Activated effector memory CD4-positive, alpha-beta T cell treated with anti-CD3 and anti-CD28 coated beads, Interleukin-2, amount 50 U/mL, for 16 hours (primary cell): ENCODE measurements at regions not wholly inside any gene's neighbourhood (a gene's known extent, or its start where the extent isn't known, plus 50 kb on each side); places are given as distances from the start of the nearest gene placed in this dataset.
"Not testable (repeated sequence)": the region's sequence is repeated elsewhere in the genome, so short reads cannot be mapped to it uniquely, and the experiment has no call there.

ENCODE experiments used
- DNase-seq: peaks from one replicate; pipeline ENCODE4 v3.0.0-alpha.2; 2020

DNA sequence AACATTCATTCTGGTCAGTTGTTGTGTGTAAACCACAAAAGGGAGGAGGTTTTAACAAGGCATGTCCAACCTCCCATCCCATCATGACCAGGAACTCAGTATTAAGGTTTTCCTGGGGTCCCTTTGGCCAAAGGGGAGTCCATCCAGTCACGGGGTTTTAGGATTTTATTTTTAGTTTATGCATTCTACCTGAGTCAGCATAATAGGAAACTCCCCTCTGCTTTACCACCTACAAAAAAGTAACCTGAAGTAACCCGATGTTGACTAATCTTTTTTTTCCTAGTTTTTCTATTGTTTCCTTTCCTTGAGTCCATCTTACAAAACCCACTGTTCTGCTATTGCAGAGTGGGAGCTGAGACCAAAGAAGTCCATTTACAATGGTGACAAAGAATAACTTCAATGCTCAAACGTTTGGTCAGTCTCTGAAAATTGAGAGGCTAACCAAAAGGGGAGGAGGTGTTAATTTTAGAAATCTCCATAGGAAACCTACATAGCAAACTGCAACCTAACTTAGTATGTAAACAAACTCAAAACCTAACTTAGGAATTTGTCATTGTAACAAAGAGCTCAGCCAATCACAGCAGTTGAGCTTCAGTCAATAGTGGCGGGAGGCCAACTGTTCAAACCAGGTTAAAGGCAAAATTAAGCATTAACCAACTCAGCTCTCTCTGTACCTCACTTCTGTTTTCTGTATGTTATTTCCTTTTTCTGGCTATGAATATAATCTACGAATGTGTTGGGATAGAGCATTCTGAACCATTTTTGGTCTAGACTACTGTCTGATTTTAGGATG, 1954.1 kb downstream of the PCDH9 start:
- no peak for DNase-seq

DNA sequence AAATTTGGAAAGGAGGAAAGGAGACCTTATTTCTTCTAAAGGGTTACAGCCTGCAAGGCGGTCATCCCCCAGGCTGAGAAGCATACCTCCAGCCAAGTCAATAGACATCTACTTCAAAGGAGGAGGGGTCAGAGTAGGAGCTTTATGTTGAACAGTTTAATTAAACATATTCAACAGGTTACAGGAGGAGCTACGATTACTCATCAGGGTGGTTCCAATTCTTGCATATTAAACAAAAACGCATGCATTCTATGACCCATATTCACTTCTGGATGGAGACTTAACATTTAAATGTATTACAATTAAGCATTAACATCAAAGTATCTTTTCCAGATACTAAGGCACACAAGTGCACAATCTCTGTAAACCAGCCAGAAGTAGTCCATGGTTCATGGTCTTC, 1955.0 kb downstream of the PCDH9 start:
- no peak for DNase-seq

- not testable (repeated sequence) for DNase-seq
These were observed 1956.2 kb downstream of the PCDH9 start for GRCh38 chr13:65273811-65274420.

GRCh38 chr13:65268009-65268408, 1962.1 kb downstream of the PCDH9 start:
- no peak for DNase-seq

DNA sequence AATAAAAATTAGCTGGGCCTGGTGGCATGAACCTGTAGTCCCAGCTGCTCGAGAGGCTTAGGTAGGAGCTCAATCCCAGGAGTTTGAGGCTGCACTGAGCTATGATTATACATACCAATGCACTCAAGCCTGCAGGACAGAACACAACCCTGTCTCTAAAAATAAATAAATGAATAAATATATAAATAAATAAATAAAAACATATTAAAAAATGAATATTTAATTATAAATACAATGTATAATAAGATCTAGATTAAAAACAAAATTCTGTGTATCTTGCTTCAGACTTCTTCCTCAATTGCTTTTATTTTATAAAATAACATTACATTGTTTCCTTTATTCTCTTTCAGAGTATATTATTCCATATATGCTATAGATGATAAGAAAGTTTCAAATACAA, 1964.1 kb downstream of the PCDH9 start:
- DNase-seq = no peak

DNA sequence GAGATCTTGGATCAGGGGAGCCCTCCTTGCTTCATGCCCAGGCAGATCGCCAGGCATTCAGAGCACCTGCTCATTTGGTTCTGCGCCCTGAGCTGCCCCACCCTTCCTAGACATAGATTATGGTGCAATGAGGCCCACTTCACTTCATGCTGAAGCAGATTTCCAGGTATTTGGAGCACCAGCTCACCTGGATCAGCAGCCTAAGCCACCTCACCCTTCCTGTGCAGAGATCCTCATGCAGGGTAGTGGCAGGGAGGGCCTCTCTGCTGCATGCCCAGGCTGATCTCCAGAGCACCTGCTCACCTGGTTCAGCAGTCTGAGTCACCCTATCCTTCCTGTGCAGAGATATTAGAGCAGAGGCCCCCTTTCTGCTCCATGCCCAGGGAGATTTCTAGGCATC, 1966.1 kb downstream of the PCDH9 start:
- no peak for DNase-seq

DNA sequence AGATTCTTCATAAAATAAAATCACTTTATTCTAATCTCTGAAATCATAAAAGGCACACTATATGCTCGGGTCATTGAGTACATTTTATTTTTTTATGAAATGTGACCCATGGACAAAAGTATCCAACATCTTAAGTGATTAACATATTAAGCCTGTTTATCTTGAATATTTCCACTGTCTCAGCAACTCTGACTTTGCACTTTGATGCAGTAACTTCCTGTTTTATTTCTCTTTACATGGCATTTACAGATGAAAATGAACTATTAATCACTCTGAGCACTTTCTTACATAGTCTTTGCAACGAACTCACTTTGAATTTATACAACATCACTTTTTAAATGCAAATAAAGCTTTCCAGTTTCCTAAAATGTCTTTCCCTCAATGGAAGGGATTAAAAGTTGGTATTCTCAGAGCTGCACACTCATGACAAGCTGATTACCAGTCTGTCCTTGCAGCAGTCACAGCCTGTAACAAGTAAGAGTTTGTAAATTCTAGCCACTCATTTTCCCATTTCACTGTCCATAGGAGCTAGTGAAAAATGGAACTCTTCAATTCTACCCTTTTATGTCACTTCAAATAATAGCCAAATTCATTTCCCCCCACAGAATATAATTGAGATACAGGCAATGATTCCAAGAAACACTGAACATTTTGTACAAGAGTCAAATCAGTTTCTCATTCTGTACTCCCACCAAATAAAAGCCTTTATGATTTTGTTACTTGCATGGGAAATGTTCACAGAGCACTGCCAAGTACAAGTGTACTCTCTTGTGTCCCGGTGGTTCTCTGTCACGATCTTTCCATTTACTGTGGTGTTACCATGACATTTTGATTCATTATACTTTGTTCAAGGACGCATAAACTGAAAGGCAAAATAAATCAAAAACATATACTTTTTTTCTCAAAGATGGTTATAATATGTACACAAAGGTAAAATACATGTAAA, 1968.9 kb downstream of the PCDH9 start:
- DNase-seq = no peak

DNA sequence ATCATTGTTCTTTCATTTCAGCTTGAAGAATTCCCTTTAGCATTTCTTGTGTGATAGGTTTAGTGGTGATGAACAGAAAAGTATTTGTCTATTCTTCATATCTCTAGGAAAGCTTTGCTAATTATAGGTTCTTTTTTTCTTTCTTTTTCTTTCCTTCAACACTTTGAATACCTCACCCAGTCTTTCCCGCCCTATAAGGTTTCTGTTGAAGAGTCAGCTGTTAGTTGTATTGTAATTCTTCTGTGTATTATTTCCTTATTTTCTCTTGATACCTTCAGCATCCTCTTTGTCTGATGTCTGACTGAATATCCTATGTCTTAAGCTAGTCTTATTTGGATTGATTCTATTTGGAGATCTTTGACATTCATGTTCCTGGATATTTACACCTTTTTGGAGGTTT, 1989.4 kb downstream of the PCDH9 start:
- no peak for DNase-seq

- DNase-seq = no peak
These were observed 1993.2 kb downstream of the PCDH9 start for GRCh38 chr13:65236841-65237418.

GRCh38 chr13:65217471-65217995, 2012.6 kb downstream of the PCDH9 start:
- no peak for DNase-seq

GRCh38 chr13:65202845-65203244, 2027.3 kb downstream of the PCDH9 start:
- DNase-seq = not testable (repeated sequence)

GRCh38 chr13:65188721-65189120, 2041.4 kb downstream of the PCDH9 start:
- DNase-seq = no peak

GRCh38 chr13:65168026-65168425, 2062.1 kb downstream of the PCDH9 start:
- no peak for DNase-seq

DNA sequence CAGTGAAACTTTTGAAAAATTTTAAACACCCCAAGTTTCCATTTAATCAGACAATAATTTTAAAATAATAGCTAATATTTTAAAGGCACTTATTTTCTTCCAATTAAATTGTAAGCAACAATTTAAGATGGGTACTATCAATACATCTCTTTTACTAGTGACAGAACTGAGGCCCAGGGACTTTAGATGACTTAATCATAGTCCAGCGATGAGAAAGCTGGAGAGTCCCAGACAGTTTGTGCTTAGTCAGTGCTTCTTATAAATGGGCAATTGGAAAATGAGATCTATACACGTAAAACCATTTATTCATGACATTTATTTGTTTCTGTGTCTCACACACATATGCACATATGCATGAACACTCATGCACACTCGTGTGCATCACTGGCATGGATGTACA, 2063.5 kb downstream of the PCDH9 start:
- DNase-seq = no peak

DNA sequence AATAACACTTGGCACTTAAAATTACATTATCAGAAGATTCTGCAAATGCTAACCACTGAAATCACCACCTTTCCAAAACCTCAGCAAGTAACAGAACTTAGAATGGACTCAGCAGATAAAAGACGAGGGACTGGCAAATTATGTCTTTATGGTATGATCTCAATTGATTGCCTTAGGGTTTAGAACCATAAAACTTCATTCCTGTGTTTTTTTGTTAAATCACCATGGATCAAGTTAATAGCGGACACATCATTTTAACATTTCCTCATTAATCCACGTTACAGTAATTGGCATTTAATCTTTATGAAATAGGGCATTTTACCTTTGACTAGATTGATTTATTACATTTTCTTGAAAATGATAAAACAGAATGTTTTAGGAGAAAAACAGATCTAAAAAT, 2070.3 kb downstream of the PCDH9 start:
- DNase-seq = no peak

- no peak for DNase-seq
These were observed 2074.3 kb downstream of the PCDH9 start for GRCh38 chr13:65155861-65156260.

GRCh38 chr13:65154661-65155447, 2075.3 kb downstream of the PCDH9 start:
- DNase-seq = no peak

GRCh38 chr13:65149687-65150086, 2080.4 kb downstream of the PCDH9 start:
- DNase-seq = no peak

- DNase-seq = no peak
These were observed 2086.2 kb downstream of the PCDH9 start for GRCh38 chr13:65143920-65144319.

- no peak for DNase-seq
These were observed 2097.0 kb downstream of the PCDH9 start for GRCh38 chr13:65133094-65133493.

- DNase-seq = no peak
These were observed 2104.9 kb downstream of the PCDH9 start for GRCh38 chr13:65125236-65125635.

GRCh38 chr13:65112531-65112941, 2117.6 kb downstream of the PCDH9 start:
- no peak for DNase-seq
